ENCODE measurements at regions not wholly inside any gene's neighbourhood (a gene's known extent, or its start where the extent isn't known, plus 50 kb on each side); places are given as distances from the start of the nearest gene placed in this dataset.

DNA sequence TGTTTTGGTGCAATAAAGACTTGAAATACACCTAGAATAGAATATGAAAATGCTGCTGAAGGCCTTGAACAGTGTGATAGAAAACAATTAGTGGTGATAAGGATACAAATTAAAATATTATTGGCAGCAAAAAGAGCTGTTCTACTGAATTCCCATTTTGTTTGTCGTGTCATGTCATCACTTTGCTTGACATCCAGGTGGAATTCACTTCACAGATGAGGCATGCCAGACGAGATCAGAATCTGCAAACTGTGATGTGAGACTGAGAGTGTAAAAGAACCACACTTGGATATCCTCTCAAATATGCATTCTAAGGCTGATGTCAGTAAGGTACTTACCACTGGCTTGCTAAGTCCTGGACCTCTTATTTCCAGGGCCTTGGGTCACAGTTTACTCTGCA lies 635.1 kb upstream of the STXBP6 start:
- TF ChIP-seq, protein P1, sequence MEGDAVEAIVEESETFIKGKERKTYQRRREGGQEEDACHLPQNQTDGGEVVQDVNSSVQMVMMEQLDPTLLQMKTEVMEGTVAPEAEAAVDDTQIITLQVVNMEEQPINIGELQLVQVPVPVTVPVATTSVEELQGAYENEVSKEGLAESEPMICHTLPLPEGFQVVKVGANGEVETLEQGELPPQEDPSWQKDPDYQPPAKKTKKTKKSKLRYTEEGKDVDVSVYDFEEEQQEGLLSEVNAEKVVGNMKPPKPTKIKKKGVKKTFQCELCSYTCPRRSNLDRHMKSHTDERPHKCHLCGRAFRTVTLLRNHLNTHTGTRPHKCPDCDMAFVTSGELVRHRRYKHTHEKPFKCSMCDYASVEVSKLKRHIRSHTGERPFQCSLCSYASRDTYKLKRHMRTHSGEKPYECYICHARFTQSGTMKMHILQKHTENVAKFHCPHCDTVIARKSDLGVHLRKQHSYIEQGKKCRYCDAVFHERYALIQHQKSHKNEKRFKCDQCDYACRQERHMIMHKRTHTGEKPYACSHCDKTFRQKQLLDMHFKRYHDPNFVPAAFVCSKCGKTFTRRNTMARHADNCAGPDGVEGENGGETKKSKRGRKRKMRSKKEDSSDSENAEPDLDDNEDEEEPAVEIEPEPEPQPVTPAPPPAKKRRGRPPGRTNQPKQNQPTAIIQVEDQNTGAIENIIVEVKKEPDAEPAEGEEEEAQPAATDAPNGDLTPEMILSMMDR (IDR thresholded peaks at IDR 0.05): no peak
- TF ChIP-seq POLR2A (IDR thresholded peaks at IDR 0.05; ENCODE audit: low read depth): no peak
- TF ChIP-seq POLR2AphosphoS5 (IDR thresholded peaks at IDR 0.05): no peak

Measured in esophagus muscularis mucosa (tissue), 3 donors.